Vagina (tissue), 2 donors: ENCODE measurements at regions not wholly inside any gene's neighbourhood (a gene's known extent, or its start where the extent isn't known, plus 50 kb on each side); places are given as distances from the start of the nearest gene placed in this dataset.

Source experiments
- CTCF ChIP-seq, 3 experiments: fragments of 450-650 bp in 2 of 3; fragments of 200-600 bp in 1 of 3; sonication (generic) in 1 of 3; IDR thresholded peaks; one replicate each; pipeline ENCODE4 v1.5.1; 2017 to 2019; ENCODE audit warnings: antibody characterized with exemption in 3 of 3, mild to moderate bottlenecking in 2 of 3, moderate library complexity in 2 of 3
- POLR2AphosphoS5 ChIP-seq, 2 donors: sonication (generic); formaldehyde crosslinking; IDR thresholded peaks; one replicate each; pipeline ENCODE4 v1.9.0; 2017; ENCODE audit warnings: antibody characterized with exemption in 2 of 2, mild to moderate bottlenecking in 2 of 2, low read depth in 1 of 2; ENCODE audit not compliant: insufficient read depth in 1 of 2

GRCh38 chr2:149740490-149740889, 152.9 kb upstream of the MMADHC start:
- TF ChIP-seq POLR2AphosphoS5 (IDR thresholded peaks at IDR 0.05; ENCODE audit: insufficient read depth in 1 of 2, low read depth in 1 of 2) (no peak), CTCF (IDR thresholded peaks at IDR 0.05) (no peak)
